ENCODE measurements at regions not wholly inside any gene's neighbourhood (a gene's known extent, or its start where the extent isn't known, plus 50 kb on each side); places are given as distances from the start of the nearest gene placed in this dataset.

- TF ChIP-seq POLR2A (IDR thresholded peaks at IDR 0.05; ENCODE audit: low read depth, low read length) = no peak
- TF ChIP-seq, protein P1, sequence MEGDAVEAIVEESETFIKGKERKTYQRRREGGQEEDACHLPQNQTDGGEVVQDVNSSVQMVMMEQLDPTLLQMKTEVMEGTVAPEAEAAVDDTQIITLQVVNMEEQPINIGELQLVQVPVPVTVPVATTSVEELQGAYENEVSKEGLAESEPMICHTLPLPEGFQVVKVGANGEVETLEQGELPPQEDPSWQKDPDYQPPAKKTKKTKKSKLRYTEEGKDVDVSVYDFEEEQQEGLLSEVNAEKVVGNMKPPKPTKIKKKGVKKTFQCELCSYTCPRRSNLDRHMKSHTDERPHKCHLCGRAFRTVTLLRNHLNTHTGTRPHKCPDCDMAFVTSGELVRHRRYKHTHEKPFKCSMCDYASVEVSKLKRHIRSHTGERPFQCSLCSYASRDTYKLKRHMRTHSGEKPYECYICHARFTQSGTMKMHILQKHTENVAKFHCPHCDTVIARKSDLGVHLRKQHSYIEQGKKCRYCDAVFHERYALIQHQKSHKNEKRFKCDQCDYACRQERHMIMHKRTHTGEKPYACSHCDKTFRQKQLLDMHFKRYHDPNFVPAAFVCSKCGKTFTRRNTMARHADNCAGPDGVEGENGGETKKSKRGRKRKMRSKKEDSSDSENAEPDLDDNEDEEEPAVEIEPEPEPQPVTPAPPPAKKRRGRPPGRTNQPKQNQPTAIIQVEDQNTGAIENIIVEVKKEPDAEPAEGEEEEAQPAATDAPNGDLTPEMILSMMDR (IDR thresholded peaks at IDR 0.05; ENCODE audit: extremely low read depth in 1 of 2, insufficient read depth in 1 of 2, low read depth in 1 of 2, low read length in 2 of 2) = no peak
- TF ChIP-seq EZH2 (IDR thresholded peaks at IDR 0.05; ENCODE audit: borderline replicate concordance, low read depth, low read length, severe bottlenecking) = no peak
Observed at GRCh38 chr2:100692906-100693305, 127.0 kb upstream of the NPAS2 start.
